ENCODE measurements at regions not wholly inside any gene's neighbourhood (a gene's known extent, or its start where the extent isn't known, plus 50 kb on each side); places are given as distances from the start of the nearest gene placed in this dataset.
"Not testable (repeated sequence)": the region's sequence is repeated elsewhere in the genome, so short reads cannot be mapped to it uniquely, and the experiment has no call there.

DNA sequence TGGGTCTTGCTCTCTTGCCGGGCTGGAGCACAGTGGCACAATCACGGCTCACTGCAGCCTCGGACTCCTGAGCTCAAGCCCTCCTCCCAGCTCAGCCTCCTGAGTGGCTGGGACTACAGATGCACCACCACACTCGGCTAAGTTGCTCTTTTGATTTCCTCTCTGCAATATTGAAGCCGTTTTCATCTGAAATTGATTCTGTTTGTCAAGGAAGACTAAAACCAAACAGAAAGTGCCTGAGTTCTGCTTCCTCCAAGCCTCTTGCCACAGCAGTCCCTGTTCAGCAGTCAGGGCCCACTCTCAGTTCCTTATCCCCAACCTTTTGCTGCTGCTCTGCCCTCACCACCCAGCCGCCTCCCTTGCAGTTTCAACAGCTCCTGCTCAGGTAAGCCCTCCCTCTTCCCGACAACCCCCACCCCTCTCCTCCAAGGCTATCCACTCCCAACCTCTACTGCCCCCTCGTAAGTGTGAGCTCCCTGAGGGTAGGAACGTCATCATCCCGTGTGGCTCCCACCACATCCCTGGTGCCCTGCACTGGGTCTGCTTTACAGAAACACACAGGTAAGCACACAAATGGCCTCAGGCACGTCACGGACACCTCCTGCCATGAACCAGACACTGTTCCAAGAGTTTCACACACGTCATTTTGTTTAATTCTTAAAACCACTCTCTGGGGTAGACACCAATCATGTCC lies 70.7 kb upstream of the TAB2 start:
- DNase-seq: no peak

DNA sequence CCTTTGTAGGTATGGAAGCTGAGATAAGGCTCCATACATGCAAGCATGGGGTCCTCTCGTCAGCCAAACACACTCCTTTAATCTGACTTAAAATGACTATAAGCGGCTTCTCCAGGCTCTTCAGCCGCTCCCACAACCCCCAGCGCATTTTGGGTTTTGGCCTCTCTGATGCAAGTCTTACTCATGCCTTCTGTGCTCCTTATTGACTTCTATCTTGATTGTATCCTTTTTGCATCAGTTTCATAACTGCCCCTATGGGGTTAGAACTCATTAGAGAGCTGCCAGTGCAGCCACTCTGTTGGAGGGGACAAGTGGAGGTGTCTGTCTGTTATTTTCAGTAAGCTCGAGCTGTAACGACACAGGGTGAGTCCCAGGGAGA lies 70.1 kb upstream of the TAB2 start:
- DNase-seq: no peak

DNA sequence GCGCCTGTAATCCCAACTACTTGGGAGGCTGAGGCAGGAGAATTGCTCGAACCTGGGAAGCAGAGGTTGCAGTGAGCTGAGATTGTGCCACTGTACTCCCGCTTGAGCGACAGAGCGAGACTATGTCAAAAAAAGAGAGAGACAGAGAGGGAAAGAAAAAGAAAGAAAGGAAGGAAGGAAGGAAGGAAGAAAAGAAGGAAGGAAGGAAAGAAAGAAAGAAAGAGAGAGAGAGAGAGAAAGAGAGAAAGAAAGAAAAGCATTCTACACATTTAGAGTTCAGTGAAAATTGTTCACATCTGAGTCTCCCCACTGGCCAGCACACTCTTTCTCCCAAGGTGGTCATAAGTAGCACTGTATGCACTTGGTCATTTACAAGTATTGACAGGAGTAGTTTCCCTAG lies 69.2 kb upstream of the TAB2 start:
- not testable (repeated sequence) for DNase-seq

DNA sequence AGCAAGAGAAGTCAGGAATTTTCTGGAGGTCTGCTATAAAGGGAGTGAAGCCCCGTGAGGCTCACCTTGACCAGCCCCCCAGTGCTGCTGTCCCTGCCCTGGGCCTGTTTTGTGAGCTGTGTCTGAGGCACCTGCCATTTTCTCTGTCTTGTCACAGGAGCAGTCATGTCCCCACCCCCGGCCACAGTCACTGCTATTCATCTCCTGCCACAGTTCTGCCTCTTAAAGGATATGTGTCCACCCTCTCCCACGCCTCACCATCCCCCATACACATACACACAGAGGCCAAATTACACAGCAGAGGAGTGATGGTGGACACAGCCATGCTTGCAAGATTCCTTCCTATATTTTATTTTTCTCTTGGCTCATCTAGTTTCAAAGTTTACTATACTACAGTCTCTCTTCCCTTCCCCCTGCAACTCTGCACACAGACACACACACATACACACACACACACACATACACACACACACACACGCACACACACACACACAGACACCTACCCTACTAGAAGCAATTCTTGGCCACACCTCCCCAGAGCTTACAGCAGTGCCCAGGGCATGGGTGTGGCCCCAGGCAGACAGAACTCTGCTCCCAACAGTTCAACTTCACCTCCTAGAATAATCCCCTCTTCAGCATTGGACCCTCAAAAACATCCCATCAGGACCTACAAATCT lies 68.7 kb upstream of the TAB2 start:
- no peak for DNase-seq

DNA sequence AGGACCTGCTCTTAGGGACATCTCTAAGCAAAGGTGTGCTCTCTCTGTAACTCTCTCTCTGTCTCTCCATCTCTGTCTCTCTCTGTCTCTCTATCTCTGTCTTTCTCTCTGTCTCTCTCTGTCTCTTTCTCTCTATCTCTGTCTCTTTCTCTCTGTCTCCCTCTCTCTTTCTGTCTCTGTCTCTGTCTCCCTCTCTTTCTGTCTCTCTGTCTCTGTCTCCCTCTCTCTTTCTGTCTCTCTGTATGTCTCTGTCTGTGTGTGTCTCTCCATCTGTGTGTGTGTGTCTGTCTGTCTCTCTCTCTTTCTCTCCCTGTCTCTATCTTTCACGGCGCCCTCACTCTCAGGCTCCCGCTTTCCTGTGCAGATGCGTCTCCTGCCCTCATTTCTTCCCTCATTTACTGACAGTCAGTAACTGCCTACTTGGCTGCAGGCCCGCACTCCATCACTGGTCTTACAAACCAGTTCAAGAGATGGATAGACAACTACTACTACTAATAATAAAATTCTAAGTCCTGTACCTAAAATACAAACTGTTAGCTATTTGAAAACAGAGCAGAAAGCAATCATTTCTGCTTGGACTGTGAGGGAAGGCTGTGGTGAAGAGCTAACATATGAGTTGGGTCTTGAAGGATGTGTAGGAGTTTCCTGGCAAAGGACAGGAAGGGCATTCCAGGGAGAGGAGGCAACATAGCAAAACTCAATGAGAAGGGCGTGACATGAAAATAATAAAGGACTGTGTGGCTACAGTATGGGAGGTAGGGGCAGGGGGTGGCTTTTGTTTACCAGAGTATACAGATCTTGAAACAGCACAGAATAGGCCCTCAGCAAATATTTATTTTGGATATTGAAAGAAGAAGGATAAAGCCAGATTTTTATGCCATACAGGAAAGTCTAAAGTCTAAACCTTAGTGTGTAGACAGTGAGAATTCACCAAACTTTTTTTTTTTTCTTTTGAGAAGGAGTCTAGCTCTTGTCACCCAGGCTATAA lies 67.8 kb upstream of the TAB2 start:
- no peak for DNase-seq

DNA sequence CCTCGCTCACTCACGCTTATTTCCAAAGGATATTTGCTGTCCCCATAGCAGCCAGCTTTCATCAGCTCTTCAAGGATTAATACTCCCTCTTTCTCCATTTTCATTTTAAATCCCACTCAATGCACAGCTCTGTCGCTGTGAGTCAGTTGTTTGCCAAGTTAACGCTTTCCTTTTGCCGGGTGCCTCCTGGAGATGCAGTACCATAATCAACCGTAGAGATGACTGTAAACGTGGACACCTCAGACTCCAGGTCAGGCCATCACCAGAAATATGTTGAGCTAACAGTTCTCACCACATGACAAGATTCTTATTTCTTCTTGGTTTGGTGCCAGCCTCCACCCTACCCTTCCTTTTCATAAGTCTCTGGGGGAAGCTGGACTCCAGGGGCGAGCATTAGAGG lies 66.6 kb upstream of the TAB2 start:
- no peak for DNase-seq

DNA sequence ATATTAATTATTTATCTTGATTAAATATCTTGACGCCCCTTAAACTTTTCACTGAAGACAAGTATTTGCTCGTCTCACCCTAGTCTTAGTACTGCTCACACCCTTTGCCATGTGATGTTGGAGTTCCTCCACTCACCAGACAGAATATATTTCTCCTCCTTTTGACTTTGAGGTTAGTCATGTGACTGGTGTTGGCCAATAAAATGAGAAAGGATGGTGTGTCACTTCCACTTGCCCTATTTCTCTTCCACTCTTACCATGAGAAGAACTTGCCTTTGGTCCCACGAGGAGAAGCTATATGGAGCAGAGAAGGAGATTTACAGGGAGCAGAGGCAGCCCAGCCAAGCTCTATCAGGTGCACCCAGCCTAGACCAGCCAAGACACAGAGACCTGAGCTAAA lies 64.9 kb upstream of the TAB2 start:
- no peak for DNase-seq

DNA sequence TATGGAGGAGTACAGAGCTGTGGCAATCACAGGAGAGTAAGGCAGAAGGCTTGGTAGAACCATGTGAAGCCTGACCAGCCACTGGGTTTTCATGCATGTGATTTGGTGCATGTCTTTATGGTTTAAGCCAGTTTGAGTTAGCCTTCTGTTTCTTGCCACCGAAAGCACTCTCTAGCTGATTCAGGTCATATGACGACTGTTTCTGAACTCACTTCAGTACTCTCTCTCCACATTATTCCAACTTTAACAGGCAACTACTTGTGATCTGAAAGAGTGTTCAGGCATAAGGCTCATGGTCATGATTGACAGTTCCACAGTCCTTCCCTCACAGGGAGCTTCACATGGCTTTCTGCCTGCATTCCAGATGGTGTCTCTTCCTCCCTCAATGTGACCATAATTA lies 63.3 kb upstream of the TAB2 start:
- no peak for DNase-seq

DNA sequence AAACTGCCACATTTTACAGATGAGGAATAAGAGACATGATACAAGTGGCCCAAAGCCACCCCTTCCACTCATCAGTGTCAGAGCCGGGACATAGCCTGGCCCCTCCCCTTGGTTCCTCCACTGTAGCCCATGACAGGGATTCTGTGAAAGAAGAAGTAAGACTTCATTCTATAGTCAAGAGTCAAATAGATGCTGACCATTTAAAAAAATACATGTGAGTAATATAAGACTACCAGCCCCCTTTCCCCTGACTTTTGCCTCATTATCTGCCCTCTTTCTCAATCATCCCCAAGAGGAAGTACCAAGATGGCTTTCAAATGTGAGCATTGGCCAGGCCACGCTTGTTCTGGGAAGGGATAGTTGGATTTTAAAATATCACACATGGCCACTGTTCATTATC lies 57.8 kb upstream of the TAB2 start:
- no peak for DNase-seq

DNA sequence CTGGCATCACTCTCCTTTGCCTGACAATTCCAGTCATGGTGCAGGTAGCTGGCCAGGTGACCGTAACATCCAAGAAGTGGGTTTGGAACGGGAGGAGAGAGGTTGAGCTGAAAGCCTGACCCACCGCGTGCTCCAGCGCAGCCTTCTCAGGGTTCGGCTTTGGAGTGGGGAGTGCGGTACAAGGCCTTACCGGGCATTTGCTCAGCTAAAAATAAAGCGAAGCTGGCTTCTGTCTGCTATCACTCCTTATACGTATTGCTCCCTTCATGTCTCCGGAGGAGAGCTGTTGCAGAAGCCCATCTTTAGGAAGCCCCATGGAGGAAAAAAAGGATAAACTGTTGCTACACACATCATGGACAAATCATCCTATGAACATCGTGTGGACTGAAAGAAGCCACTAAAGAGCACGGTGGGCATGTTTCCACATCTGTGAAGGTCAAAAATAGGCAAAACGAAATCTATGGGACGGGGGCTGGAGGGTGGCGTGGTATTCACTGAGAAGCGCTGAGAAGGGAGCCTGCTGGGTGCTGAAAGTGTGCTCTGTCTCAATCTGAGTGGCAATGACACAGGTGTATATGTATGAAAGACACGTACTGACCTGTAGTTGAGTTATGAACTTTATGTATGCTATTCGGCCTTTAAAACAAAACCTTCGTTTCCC lies 57.2 kb upstream of the TAB2 start:
- no peak for DNase-seq

DNA sequence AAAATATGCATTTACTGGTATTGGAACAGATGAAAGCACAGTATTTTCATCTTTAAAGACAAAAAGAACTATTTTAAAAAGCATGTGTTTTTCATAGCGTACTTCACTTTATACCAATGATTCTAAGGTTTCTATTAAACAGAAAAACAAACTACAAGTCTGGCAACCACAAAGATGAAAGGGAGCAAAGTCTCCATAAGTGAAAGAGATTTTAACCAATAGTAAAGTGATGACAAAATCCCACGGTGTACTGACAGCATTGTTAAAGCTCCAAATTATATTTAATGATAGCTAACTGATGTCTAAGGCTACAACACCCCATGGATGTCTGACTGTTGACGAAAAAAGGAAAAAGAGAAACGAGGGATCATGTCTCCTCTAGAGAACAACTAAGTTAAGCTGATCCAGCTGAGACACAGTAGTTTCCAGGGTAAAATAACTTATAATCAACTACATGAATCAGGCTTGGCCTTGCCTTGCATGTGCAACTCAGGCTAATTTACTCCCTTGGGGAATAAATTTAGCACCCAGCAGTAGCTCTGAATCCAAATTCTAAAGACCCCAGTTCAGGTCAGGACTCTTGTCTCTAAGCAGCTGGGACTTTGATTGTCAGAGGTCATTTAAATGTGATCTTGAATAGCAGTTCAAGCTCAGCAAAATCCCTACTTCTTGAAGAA lies 56.0 kb upstream of the TAB2 start:
- no peak for DNase-seq

DNA sequence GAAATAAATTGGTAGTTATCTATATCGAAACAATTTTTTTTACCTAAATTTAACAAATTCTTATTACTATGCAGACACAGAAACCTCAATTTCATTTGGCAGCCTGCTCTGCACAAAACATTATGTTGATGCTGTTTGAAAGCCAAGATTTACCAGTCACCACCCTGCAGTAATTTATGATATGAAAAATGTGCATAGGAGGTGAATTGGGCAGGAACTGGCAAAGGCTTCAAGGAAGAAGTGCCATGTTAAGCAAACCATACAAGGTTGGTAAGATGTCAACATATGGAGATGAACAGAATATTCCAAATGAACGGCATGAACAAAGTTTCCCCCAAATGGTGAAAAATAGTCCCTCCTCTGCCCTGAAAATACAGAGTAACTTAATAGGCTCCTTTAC lies 54.2 kb upstream of the TAB2 start:
- DNase-seq: no peak

DNA sequence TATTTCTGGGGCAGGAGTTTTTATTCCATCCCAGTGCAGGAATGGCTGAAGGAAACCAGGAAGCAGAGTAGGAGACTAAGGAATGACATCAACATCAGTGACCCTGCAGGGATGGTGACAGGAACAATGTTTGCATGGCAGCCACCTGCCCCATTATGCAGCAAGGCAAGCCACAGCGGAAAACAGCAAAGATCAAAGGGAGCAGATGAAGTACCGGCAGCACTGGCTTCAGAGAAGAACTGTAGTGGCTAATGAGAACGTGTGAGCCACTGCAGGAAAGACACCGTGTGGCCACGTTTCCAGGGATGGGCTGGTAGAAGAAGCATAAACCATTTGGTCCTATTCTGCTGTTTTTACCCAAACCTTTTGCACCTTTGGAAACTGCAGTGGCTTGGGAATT lies 52.9 kb upstream of the TAB2 start:
- DNase-seq: no peak

DNA sequence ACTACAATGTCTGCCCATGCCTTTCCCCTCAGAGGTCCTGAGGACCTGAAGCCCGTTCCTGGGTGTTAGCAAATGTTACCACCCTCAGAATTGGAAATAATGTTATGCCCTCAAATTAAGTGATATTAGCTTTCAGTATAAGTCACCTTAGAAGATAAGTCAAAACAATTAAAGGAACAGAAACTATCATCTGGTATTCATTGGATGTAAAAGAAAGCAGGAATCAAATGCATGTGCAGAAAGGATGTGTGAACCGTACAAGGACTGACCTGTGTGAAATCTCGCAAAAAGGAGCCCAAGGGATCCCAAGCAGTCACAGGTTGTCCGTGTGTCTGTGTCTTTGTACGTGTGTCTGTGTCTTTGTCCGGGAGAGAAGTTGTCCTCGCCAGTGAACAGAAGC lies 51.6 kb upstream of the TAB2 start:
- no peak for DNase-seq

DNA sequence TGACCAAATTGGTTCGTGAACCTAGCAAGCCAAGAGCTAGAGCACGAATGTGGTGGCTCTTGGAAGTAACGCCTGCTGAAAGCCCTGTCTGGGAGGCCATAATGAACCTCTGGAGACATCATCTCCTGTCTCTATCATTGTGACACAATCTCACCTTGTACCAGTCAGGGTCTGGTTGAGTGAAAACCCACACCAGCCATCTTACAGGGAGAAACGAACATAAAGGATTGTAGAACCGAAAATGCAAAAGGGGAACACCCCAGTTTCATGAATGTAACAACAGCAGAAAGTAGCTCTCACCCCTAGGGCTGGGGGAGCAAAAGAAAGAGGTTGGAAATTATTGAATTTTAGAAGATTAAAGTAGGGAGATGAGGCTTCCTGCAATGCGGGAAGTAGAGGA lies 50.9 kb upstream of the TAB2 start:
- no peak for DNase-seq

DNA sequence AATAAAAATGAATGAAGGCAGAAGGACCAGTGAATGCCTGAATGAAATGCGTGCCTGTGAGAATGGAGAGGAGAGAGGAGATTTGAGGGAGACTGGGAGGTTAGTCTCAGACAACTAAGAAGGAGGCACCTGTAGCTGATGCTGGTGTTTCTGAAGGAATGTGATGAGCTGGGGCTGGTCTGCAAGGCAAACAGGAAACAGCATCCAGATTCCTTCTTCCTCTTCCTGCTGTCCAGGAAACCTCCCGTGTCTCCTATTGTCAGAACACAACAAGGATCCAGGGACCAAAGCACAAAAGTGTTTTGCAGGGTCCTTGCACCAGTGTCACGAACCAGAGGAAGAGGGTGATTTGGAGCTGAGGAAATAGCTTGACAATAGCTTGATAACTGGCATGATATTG lies 50.4 kb upstream of the TAB2 start:
- DNase-seq: no peak

DNA sequence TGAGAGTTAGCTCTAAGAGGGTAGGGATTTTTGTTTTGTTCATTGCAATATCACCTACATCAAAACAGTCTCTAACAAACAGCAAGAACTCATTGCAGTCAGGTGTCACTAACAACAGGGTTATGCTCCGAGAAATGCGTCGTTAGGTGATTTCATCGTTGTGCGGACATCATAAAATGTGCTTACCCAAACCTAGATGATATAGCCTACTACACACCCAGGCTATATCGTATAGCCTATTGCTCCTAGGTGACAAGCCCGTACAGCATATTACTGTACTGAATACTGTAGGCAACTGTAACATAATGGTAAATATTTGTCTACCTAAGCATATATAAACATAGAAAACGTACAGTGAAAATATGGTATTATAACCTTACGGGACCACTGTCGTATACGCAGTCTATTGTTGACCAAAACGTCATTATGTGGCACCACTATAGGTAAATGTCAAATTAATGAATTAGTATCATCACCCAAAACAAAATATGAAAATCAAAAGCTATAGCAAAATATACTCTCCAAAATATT lies 49.9 kb upstream of the TAB2 start:
- no peak for DNase-seq

Data from NCI-H1105 (cell line).